ENCODE measurements at regions not wholly inside any gene's neighbourhood (a gene's known extent, or its start where the extent isn't known, plus 50 kb on each side); places are given as distances from the start of the nearest gene placed in this dataset.

DNA sequence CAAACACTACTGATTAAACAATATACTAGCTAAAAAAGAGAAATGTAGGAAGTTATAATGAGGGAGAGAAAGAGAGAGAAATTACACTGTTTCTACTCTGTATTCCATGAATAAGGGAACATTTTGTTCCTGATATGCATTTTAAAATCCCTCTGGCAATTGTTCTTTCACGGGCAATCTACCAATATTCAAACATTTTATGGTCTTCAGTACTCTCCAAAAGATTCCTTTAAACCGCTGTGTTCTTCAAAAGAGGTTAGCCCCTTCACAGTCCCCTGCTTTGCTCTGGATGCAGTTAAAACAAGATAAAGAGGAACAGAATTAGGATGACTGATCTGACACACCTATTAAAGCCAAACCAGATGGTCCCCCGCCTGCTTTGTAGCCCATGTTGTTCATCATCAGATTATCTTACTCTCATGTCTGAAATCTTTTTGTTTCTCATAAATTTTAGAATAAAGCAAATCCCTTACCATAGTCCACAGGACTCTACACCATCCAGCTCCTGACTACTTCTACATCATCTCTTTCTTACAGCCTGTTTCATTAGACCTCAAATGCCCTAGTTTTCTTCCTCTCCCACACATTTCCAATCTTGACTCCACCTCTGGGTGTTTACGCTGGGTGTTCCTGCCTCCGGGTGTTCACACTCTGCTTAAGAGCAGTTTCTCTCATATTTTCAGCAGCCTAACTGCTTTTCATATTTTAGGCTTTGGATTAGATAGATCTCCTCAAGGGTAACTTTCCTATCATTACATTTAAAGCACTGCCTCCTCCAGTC, 399.7 kb downstream of the COL12A1 start:
- H3K4me1 ChIP-seq: no peaks in the 10 kb centered on the region
- H4K20me1 ChIP-seq: no peaks in the 10 kb centered on the region
- H3K4me3 ChIP-seq: no peak overlapping the region
- H3K9ac ChIP-seq: no peak overlapping the region
- peaks cover 2% of the 10 kb centered on the region for H3K9me3 ChIP-seq
- no peaks in the 10 kb centered on the region for H3K36me3 ChIP-seq
- TF ChIP-seq Cebpa-rat (IDR thresholded peaks at IDR 0.05): no peak
- no peak overlapping the region for H3K4me2 ChIP-seq
- H3K27ac ChIP-seq: no peak overlapping the region
- H3K27me3 ChIP-seq: no peaks in the 10 kb centered on the region

DNA sequence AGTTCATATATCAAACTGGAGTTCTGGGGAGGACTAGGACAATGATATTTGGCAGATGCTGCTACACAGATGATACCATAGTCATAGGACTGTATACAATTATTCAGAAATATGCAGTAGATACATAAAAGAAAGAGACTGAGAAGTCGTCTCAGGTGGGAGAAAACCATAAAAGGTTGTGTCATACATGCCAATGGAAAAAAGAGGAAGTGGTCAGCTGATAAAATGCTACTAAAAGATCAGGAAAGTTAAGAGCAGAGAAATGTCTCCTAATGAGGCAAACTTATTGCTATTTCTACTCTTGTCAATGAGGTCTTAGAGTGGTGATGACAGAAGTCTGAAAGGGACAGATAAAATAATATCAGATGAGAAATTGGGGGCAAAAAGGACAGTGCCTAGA, 407.6 kb downstream of the COL12A1 start:
- Histone ChIP-seq H3K9me3 (peaks cover 12% of the 10 kb centered on the region), H3K9ac (no peak overlapping the region), H3K27ac (no peak overlapping the region), H3K36me3 (no peaks in the 10 kb centered on the region), H3K4me3 (no peak overlapping the region), H3K27me3 (no peaks in the 10 kb centered on the region), H3K4me1 (no peaks in the 10 kb centered on the region), H3K4me2 (no peak overlapping the region), H4K20me1 (no peaks in the 10 kb centered on the region)
- TF ChIP-seq Cebpa-rat (IDR thresholded peaks at IDR 0.05): no peak

DNA sequence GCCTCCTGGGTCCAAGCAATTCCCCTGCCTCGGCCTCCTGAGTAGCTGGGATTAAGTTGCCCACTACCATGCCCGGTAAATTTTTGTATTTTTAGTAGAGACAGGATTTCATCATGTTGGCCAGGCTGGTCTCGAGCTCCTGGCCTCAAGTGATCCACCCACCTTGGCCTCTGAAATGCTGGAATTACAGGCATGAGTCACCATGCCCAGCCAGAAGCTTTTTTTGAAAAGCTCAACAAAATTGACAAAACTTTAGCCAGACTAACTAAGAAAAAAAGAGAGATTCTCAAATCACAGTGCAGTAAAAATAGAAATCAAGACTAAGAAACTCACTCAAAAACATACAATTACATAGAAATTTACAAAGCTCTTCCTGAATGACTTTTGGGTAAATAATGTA, 420.6 kb downstream of the COL12A1 start:
- no peak overlapping the region for H3K4me3 ChIP-seq
- H3K4me1 ChIP-seq: peaks cover 9% of the 10 kb centered on the region
- no peaks in the 10 kb centered on the region for H3K9me3 ChIP-seq
- no peak overlapping the region for H3K9ac ChIP-seq
- no peaks in the 10 kb centered on the region for H3K27me3 ChIP-seq
- H3K4me2 ChIP-seq: peak overlapping the region; percentile 30; the same call in 1 of the 2 replicates
- no peak for TF ChIP-seq Cebpa-rat (IDR thresholded peaks at IDR 0.05)
- no peaks in the 10 kb centered on the region for H4K20me1 ChIP-seq
- no peaks in the 10 kb centered on the region for H3K36me3 ChIP-seq
- H3K27ac ChIP-seq: no peak overlapping the region

DNA sequence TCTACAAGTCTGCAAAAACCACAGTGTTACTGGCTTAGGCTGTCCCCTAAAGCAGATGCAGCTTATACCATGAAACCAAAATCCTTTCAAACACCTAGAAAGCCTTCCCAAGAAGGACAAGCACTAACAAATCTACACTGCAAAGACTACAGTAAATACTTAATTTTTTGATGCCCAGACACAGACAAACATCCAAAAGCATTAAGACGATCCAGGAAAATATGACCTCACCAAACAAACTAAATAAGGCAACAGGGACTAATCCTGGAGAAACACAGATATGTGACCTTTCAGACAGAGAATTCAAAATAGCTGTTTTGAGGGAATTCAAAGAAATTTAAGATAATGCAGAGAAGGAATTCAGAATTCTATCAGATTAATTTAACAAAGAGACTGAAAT, 423.5 kb downstream of the COL12A1 start:
- no peaks in the 10 kb centered on the region for H4K20me1 ChIP-seq
- H3K4me2 ChIP-seq: no peak overlapping the region
- no peak overlapping the region for H3K9ac ChIP-seq
- H3K4me3 ChIP-seq: no peak overlapping the region
- no peaks in the 10 kb centered on the region for H3K36me3 ChIP-seq
- no peaks in the 10 kb centered on the region for H3K9me3 ChIP-seq
- H3K4me1 ChIP-seq: peaks cover 9% of the 10 kb centered on the region
- H3K27me3 ChIP-seq: no peaks in the 10 kb centered on the region
- TF ChIP-seq Cebpa-rat (IDR thresholded peaks at IDR 0.05): no peak
- no peak overlapping the region for H3K27ac ChIP-seq

DNA sequence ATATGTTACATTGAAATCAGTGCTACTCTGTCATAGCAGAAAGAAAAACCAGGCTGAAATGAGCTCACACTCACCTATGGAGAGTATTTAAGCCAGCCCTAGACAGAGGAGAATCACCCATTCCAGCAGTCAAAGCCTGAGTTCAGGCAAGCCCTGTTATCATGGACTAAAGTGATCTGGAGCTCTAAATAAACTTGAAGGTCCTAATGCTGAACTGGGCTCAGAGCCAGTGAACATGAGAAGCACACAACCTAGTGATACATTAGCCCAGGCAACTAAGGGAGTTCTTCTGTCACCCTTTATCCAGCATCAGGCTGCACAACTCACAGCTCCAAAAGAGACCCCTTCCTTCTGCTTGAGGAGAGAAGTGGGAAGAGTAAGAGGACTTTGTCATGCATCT, 425.0 kb downstream of the COL12A1 start:
- Histone ChIP-seq H4K20me1 (no peaks in the 10 kb centered on the region), H3K9ac (no peak overlapping the region), H3K4me1 (peaks cover 9% of the 10 kb centered on the region), H3K4me3 (no peak overlapping the region), H3K4me2 (no peak overlapping the region), H3K27ac (no peak overlapping the region), H3K27me3 (no peaks in the 10 kb centered on the region), H3K9me3 (no peaks in the 10 kb centered on the region), H3K36me3 (no peaks in the 10 kb centered on the region)
- TF ChIP-seq Cebpa-rat (IDR thresholded peaks at IDR 0.05): no peak

DNA sequence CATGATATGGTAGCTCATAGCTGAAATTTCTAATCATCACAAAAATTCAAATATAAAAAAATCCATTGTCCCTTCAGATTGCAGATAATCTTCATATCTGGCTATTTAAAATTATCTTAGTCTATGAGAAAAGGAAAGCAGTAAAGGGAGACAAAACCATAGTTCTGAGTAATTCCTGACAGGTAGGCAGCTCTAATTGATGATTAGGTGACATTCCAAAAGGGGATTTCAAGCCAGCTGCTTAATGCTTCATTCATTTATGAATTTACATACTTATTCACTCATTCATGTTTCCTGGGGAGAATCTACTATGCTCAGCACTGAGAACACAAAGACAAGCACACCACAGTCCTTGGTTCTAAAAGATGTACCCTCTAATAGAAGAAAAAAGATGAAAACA, 437.1 kb downstream of the COL12A1 start:
- TF ChIP-seq Cebpa-rat (IDR thresholded peaks at IDR 0.05): no peak
- Histone ChIP-seq H3K36me3 (no peaks in the 10 kb centered on the region), H3K9ac (no peak overlapping the region), H3K4me3 (no peak overlapping the region), H3K27ac (no peak overlapping the region), H3K27me3 (no peaks in the 10 kb centered on the region), H4K20me1 (no peaks in the 10 kb centered on the region), H3K4me2 (no peak overlapping the region), H3K9me3 (no peaks in the 10 kb centered on the region), H3K4me1 (no peaks in the 10 kb centered on the region)

DNA sequence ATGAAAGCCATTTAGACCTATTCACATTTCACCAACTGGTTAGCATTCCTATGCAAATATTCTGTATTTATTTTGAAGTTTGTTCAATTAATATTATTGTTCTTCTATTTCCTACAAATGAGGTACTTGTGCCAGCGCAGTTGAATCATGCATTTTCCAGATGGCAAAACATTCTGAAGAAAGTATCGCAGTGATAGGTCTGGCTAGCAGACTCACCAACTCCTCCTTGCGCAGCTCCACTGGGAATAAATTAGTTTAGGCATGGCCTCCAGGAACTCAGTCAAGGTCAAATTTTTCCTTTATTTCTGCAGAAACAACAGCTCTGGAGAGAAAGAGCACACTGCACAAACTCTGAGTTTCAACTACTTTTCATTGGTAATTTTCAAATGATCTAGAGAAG, 437.7 kb downstream of the COL12A1 start:
- H3K4me2 ChIP-seq: no peak overlapping the region
- no peaks in the 10 kb centered on the region for H4K20me1 ChIP-seq
- no peak overlapping the region for H3K27ac ChIP-seq
- H3K4me1 ChIP-seq: no peaks in the 10 kb centered on the region
- H3K27me3 ChIP-seq: no peaks in the 10 kb centered on the region
- H3K9me3 ChIP-seq: no peaks in the 10 kb centered on the region
- no peak for TF ChIP-seq Cebpa-rat (IDR thresholded peaks at IDR 0.05)
- H3K4me3 ChIP-seq: no peak overlapping the region
- no peaks in the 10 kb centered on the region for H3K36me3 ChIP-seq
- H3K9ac ChIP-seq: no peak overlapping the region

DNA sequence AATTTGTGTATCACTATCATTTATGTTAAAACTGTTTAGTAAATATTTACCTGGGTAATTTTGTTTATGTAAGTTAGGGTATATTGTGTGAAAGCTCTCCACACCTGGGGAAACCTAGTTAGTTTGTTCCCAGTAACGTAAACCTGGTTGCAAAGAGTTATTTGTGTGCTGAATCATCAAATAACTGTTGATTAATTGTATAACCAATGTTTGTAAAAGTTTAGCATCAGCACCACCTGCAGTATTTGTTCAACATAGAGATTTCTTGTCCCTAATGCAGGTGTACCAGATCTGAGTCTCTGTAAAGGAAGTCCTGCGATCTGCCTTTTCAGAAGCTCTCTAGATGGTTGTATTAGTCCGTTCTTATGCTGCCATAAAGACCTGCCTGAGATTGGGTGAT, 440.4 kb downstream of the COL12A1 start:
- H3K4me2 ChIP-seq: no peak overlapping the region
- no peaks in the 10 kb centered on the region for H3K27me3 ChIP-seq
- H3K4me1 ChIP-seq: no peaks in the 10 kb centered on the region
- no peaks in the 10 kb centered on the region for H3K9me3 ChIP-seq
- H4K20me1 ChIP-seq: no peaks in the 10 kb centered on the region
- no peak overlapping the region for H3K27ac ChIP-seq
- H3K9ac ChIP-seq: no peak overlapping the region
- H3K4me3 ChIP-seq: no peak overlapping the region
- TF ChIP-seq Cebpa-rat (IDR thresholded peaks at IDR 0.05): no peak
- no peaks in the 10 kb centered on the region for H3K36me3 ChIP-seq

DNA sequence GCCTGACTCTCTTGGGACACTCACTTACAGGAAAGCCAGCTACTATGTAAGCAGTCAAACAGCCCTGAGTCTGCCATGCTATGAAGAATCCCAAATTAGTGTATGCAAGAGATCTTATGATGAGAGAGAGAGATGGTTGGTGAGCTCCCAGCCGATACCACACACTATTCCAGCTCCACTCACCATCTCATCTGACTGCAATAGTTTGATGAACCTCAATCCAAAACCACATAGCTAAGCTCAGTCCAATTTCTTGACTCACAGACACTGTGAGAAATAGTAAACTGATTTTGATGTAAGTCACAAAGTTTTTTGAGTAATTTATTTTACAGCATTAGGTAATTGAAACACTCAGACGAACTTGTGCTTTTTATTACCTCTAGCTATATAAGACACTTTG, 441.4 kb downstream of the COL12A1 start:
- Histone ChIP-seq H3K27me3 (no peaks in the 10 kb centered on the region), H3K4me2 (no peak overlapping the region), H3K27ac (no peak overlapping the region), H3K36me3 (no peaks in the 10 kb centered on the region), H3K4me3 (no peak overlapping the region), H4K20me1 (no peaks in the 10 kb centered on the region), H3K4me1 (no peaks in the 10 kb centered on the region), H3K9me3 (no peaks in the 10 kb centered on the region), H3K9ac (no peak overlapping the region)
- TF ChIP-seq Cebpa-rat (IDR thresholded peaks at IDR 0.05): no peak

DNA sequence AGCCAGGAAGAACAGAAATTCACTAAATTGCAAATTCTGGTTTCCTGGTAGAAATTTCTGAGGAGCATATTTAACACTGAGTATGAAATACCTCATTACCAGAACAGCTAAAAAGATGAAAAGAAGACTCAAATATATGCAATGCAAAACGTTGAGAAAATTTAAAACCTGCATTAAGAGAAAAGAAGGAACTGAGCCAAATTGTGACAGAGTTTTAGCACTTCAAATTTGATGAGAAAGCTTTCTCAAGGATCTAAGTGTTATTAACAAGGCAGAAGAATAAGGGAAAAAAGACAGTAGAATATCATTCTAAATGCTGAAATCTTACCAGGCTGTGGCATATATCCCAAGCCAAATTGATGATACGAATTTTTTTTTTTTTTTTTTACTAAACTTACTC, 443.0 kb downstream of the COL12A1 start:
- Histone ChIP-seq H3K9me3 (no peaks in the 10 kb centered on the region), H3K27ac (no peak overlapping the region), H3K27me3 (no peaks in the 10 kb centered on the region), H3K36me3 (no peaks in the 10 kb centered on the region), H3K4me1 (no peaks in the 10 kb centered on the region), H4K20me1 (no peaks in the 10 kb centered on the region), H3K4me3 (no peak overlapping the region), H3K4me2 (no peak overlapping the region), H3K9ac (no peak overlapping the region)
- TF ChIP-seq Cebpa-rat (IDR thresholded peaks at IDR 0.05): no peak

DNA sequence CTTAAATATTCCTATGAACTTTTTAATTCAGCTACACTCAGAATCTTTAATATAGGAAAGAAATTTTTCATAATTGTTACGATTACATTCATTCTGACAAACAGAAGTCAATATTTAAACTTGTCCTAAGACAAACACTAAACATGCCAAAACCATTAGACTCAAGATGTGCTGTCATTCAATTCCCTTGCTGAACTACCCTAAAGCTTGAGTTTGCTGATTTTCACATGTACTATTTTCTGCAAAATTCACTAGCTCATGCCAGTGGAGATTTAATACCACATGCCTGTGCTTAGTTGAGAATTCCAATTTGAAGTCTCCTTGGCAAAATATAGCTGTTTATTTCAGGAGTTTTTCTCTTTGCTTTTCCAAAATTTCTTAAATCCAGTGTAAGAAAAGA, 448.0 kb downstream of the COL12A1 start:
- no peaks in the 10 kb centered on the region for H4K20me1 ChIP-seq
- no peaks in the 10 kb centered on the region for H3K4me1 ChIP-seq
- no peak overlapping the region for H3K4me2 ChIP-seq
- H3K36me3 ChIP-seq: no peaks in the 10 kb centered on the region
- no peak overlapping the region for H3K27ac ChIP-seq
- no peaks in the 10 kb centered on the region for H3K27me3 ChIP-seq
- no peak overlapping the region for H3K9ac ChIP-seq
- no peaks in the 10 kb centered on the region for H3K9me3 ChIP-seq
- no peak overlapping the region for H3K4me3 ChIP-seq
- TF ChIP-seq Cebpa-rat (IDR thresholded peaks at IDR 0.05): no peak

Measured in BLaER1 (cell line).